RKO (cell line): ENCODE measurements at regions not wholly inside any gene's neighbourhood (a gene's known extent, or its start where the extent isn't known, plus 50 kb on each side); places are given as distances from the start of the nearest gene placed in this dataset.

ENCODE experiments used
- DNase-seq: peaks from one replicate; pipeline ENCODE4 v3.0.0-alpha.2; 2016; ENCODE audit warnings: low spot score

DNA sequence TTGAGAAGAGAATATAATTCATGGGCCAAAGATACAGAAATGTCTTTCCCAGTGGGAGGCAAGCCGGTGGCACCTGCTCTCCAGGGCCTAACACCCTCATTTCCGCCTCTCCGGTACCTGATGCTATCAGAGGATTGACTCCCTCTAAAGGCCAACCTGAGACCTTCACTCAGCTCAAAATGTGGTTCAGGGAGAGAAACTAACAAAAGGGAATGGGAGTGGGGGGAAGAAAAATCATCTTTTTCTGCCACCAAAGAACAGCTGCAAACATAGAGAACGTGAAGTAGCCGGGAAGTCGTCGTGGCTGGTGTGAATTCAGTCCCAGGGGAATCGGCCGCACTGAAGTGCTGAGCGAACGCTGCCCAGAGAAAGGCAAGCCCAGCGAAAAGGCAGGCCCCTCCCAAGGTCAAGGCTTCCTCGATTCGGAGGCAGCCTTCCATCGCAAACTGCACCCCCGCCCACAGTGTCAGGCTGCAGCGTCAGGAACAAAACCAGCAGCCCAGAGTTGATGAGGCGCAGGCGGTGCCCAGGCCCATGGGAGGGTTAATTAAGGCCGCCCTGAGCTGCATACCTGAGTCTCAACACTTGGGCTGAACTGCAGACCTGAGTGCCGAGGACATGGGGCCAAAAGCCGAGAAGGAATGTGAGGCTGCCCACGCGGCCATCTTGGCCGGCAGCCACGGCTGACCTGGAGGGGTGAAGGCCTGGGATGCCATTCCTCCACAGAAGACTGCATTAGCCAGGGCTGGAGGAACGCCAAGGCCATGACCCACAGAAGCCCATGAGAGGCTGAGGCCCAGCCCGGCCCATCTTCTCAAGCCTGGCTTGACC is 160.2 kb downstream of the PSMG1 start:
- DNase-seq, result no peak

DNA sequence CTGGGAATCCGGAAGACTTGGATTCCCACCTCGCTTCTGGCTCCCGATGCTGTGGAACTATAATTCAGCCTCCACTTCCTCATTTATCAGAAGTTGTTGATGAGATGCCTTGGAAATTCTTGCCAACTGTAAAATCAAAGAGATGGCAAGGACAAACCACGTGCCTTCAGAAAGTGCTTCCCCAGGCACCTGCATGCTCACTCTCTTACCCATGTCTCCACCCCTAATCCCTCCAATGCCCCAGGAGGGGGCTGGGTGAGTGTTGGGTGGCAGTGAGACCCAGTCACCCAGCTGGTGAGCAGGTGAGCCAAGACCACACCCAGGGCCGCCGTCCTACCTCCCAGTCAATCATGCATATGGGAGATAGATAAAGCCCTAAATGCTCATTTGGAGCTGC is 160.8 kb downstream of the PSMG1 start:
- no peak for DNase-seq

DNA sequence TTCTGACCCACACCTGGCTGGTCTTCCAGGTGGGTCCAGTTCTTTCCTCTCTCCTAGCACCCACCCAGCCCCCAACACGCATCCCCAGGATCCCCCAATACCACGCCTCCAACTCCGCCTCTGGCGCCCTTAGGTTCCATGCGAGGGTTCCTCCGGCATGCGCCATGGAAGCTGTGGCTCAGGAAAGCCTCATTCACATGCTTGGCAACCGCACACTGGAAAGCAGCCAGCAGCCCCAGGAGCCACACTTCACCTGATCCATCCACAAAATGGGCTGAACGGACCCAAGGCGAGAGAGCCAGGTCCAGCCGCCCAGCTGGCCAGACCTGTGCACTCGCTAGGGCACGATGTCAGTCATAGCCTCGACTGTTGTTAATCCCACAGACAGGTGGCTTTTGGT is 161.2 kb downstream of the PSMG1 start:
- DNase-seq, result no peak

DNA sequence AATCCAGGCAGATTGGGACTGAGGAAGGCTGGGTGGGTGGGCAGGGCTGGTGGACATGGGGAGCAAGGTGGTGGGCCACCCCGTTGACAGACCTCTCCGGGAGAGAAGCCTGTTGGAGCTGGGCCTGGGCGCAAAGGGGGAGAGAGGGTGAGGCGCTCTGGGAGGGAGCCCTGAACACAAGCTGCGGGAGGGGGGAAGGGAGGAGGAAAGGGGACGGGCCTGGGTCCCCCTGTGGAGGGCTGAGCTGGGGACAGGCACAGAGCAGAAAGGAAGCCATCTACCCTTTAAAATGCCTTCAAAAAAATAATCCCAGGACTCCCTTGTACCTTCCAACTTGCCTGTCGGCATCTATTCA is 161.8 kb downstream of the PSMG1 start:
- no peak for DNase-seq

DNA sequence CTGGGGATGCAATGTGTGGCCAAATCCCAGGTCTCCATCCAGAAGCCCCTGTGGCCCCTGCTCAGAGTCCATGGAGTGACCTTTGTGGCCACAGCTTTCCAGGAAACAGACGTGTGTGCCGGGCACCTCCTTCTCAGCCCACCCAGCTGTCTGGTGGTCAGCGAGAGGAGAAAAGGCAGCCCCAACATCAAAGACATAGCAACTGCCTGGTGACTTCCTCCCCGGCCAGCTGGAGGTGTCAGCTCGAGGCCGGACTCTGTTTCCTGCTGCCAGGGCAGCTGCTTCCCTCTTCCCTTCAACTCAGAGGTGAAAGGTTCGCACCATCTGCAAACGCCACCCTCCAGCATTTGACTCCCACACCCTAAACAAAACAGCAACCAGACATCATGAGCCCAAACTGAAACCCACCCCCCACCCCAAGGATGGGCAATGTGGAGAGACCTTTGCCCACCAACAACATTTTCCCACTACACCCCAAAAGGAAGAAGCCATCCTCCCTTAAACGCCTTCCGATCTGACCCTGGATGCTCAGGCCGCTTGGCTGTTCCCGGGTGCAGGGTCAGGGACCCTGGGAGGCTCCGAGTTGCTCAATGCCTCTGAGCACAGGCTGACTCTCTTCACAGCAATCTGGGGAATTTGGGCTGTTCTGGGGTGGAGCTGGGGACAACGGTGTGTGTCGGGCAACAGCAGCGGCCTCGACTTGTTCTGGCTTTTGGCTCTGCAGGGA is 162.3 kb downstream of the PSMG1 start:
- DNase-seq, result no peak

DNA sequence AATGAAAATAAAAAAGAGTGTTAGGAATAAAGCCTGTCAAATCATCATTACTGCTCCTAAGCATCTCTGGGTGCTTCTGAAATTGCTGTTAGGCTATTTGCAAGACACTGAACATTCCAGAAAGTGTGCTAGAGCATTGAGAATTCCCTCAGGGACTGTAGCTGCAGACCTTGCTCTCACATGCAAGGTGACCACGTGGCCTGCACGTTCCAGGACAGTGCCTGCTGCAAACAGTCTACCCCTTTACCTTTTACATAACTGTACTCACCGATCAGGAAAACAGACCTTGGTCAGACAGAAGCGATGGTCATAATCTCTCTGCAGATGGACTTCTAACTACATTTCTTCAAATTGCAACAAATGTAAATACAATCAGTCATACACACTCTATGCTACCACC is 164.5 kb downstream of the PSMG1 start:
- DNase-seq, result no peak

DNA sequence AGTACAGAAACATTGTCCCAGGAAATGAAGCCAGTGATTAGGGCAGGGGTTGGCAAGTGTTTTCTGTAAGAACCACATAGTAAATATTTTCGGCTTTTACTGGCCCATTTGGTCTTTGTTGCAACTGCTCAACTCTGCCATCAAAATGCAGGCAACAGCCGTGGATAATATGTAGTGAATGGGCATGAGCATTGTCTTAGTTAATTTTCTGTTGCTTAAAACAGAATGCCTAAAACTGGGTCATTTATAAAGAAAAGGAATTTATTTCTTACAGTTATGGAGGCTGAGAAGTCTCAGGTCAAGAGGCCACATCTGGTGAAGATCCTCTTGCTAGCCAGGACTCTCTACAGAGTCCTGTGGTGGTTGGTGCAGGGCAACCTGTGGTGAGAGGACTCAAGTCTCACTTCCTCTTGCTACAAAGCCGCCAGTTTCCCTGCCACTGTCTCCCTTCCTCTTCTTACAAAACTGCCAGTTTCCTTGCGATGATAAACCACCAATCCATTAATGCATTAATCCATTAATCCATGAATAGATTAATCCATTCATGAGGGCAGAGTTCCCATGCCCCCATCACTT is 166.4 kb downstream of the PSMG1 start:
- no peak for DNase-seq

DNA sequence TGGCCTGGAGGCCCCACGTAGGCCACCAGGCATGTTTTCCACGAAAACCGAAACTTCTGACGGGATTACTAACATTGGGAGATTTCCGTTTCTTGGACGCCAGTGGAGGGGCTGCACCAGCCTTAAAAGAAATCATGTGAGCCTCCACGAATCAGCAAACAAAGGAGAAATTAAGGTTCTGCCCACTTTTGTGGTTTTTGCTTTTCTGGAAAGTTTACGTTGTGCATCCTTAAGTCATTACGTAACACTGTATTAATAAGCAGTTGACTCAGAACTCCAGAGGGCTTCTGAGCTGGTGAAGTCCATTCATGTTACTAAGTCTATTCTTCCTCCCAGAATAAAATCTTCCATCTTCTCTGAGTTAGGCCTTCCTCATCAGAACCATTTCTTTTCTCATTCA is 168.5 kb downstream of the PSMG1 start:
- peak; percentile 63 for DNase-seq

DNA sequence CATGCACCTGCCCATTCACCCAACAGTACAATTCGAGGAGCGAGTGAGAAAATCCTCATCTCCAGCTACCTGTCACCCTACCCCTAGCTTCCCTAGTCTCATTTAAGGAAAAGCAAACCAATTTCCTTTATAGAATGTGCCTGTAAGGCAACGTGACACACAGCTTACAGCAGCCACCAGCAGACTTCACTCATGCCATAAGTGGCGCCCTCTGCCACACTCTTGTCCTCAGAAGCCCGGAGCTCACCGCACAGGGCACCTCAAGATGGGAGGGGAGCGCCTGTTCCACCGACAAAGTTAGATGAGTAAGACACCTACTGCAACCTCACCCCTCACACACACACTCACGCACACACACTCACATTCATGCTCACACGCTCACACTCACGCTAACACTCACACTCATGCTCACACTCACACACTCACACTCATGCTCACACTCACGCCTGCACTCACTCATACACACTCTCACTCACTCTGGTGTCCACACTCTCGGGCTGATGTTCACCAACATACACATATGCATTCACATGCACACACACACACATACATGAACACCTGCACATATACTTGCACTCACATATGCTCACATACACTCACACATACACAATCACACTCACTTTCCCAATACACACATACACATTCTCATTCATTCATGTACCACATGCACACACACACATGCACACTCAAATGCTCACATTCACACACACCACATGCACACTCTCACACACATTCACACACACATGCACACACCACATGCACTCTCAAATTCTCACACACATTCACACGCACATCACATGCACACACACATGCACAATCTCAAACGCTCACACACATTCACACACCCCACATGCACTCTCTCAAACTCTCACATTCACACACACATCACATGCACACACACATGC is 170.7 kb downstream of the PSMG1 start:
- no peak for DNase-seq

DNA sequence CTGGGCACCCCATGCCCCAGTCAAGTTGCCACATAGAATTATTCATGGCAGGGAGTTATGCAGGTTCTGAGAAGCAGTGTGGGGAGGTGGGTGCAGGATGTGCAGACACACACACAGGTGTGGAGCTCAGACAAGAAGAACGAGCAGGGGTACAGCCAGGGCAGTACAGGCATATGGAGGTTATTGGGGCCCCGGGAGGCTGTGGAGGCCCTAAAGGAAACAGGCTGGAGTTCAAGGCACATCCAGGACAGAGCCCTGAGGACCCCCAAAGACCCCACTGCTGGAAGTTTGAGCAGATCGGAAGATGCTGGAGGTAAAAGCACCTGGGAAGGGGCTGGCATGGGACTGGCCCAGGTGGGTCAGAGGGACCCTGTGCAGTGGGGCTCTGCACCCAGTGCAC is 171.3 kb downstream of the PSMG1 start:
- no peak for DNase-seq

DNA sequence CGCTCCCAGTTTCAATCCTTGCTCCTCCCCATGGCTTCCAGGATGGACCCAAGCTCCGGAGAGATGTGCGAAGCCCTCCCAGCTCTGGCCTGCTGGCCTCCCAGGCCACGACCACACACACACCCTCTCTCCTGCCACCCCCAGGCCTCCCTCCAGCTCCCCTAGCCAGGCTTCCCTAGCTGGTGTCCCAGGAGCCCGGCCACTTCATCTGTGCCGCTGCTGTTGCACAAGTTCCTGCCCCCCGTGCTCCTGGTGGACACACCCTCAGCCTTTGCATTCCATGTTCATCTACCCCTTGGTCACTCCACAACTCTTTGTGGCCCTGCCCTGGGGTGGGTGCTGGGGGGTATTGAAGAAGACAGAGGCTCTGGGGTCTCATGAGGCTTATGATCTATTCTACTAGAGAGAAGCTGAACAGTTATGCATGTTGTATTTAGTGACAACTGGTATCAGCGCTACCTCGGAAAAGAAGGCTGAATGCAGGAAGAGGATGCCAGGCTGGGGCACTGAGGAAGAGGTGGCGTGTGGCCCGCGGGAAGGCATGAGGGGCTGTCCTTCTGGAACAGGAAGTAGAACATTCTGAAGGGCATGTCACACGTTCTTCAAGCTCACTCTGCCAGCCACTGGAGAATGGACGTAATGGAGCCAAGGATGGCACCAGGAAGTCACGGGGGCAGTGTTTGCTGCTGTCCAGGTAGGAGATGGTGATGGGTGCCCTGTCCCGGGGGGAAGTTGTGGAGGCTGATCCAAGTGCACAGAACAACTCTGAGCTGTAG is 172.4 kb downstream of the PSMG1 start:
- DNase-seq, result no peak

DNA sequence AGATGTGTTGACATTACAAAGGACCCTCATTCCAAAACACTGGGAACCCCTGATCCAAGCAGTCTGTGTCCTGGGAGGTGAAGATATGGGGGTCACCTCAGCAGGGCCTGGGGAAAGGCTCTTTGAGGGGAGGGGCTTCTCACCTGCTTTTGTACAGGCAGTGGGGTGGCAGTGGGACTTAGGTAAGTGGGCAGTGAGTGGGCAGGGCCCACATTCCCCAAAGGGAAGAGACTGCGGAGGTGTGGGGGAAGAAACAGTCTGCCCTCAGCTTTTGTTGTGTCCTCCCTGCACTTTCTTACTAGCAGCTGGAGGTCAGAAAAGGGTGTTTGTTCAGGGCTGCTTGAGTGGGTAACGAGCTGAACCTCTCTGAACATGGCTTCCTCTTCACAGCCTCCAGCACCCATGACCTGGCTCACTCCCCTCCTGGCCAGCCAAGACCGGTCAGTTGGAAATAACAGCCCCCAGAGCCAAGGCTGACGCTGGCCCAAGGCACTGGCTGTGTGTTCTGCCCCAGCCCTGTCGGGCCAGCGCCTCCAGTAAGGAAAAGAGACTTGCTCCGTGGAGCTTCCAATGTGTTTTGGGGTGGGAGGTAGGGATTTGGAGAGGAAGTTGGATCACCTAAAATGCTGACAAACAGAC is 173.5 kb downstream of the PSMG1 start:
- no peak for DNase-seq

DNA sequence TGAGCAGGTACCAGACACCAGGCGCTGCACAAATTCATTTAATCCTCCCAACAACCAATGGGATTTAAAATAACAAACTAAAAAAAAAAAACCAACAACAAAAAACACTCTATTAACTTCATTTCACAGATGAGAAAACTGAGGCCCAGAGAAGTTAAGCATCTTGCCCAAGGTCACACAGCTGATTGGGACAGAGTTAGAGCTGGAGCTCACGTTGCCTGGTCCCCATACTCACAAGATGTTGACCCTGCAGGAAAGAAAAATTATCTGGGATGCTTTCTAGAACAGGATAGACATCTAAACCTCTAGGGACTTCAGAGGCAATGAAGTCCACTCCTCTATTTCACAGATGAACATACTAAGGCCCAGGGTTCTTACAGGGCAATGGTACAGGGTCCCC is 175.3 kb downstream of the PSMG1 start:
- DNase-seq, result no peak

DNA sequence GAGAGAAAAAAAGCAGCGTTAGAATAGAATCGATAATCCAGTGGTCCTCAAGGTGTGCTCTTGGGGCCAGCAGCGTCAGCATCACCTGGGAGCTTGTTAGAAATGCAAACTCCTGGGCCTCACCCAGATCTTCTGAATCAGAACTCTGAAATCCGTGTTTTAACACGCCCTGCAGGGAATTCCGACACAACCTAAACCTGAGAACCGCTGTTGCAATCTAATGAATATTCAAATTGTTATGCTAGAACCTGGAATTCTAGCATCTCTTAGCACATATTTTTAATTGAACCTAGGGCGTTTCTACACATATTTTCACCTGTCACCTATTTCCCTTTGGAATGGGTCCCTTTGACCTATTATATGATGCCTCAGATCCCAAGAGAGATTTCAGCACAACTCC is 175.7 kb downstream of the PSMG1 start:
- no peak for DNase-seq

DNA sequence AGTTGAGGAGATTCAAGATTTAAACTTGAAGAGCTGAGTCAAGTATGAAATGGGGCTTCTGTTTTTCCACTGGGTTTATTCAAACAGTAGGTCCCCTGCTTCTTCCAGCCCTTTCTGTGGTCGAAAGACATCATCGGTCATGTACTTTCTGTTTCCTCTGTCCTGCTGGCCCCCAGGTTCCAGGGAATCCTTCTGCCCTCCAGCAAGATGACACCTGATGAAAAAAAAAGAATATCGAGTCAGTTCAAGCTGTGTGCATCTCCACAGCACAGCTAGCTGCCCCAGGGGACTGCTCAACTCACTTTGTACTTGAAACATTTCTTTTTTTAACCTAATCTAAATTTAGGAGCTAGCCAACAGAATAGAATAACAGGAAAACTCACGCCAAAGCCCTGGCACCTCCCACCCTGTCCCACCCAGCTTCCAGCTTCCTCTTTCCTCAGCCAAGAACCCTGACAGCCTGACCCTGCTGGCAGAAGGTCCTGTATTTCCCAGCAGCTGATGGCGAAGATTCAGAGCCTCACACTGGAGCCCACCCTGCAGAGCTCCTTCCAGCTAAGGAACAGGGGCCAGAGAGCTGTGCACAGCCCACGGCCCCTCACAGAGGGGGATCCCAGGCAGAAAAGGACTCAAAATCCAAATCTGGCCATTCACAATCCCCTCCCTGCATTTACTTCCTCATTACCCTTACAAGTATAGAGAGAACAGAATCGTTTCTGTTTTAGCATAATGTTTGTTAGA is 176.5 kb downstream of the PSMG1 start:
- no peak for DNase-seq

DNA sequence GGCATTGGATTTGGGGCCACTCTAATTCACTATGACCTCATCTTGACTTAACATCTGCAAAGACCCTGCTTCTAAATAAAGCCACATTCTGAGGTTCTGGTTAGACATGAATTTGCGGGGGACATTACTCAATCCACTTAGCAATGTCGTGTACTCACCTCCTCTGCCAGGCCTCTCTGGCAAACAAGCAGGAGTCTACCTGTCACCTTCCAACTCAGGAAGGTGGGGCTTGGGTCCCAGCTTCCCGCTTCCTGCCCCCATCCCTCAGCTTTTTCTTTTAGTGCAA is 177.8 kb downstream of the PSMG1 start:
- no peak for DNase-seq

DNA sequence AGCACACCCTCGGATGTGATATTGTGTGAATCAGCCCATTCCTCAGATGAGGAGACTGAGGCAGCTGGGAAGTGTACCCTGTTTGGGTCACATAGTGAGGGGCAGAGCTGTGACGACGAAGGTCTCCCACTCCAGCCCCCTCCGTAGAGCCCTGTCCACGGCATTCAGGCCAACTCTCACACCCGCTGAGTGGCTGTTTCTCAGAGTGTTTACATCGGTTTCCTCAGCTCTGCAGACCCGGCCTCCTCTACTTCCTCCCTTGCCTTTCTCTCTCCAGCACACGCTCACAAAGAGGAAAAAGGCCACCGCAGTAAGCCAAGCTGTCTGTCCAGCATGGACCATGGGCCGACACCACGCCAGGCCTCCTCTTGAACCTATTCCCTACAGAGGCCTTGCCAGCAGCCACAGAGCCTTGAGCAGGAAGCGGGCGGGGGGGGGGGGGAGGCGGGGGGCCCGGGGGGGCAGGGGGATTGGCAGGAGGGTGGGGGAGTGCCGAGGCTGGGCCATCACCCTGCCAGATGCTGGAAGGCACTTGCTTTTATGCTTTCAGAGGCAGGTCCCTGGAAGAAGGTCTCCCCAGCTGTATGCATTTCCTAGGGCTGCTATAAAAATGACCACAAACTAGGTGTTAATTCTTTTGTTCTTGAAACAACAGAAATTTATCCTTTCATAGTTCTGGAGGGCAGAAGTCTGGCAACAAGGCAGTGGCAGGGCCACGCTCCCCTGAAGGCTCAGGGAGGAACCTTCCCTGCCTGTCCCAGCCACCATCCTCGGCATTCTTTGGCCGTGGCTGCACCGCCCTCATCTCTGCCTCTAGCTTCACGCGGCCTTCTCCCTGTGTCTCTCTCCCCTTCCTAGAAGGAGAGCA is 178.4 kb downstream of the PSMG1 start:
- no peak for DNase-seq

DNA sequence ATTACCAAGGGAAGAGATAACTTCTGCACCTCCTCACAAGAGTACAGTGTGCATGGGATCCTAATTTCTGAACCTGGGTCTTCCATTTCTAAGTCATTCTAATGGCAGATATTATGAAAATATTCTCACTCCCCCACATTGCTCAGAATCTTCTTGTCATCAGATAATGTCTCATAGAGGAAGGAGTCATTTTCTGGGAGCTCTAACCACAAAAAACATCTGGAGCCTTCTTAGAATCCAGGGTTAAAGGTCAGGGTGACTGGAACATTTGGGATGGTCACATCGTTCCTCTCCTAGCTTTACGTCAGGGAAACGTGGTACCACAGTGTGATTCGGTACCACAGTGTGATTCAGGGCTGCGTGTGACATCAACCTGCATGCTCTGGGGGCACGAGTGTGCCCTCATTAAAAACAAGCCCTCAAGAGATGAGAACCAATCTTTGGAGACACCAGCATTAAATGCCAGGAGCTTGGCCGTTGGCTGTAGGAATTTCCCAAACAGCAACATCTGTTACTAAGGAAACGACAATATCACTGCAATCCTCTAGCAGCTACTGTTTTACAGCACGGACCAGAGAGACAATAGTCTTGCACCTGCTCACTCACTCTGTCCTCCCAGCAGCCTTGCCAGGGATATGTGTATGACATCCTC is 179.1 kb downstream of the PSMG1 start:
- DNase-seq, result peak; percentile 11

DNA sequence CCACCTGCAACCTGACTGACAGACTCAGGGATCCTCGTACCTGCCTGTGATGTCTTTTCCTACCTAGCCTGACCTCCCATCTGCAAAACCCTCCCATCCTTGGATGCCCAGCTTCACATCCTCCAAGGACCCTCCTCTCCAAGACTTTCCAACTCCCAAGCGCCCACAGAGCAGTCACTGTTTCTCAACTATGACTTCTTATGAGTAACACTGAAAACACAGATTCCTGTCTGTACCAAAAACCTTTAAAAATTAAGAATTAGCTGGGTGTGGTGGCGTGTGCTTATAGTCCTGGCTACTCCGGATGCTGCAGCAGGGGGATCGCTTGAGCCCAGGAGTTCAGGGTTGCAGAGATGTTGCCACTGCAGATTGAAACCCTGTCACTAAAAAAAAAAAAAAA is 181.9 kb downstream of the PSMG1 start:
- DNase-seq, result no peak
